Astrocyte of the spinal cord (primary cell): ENCODE measurements at regions not wholly inside any gene's neighbourhood (a gene's known extent, or its start where the extent isn't known, plus 50 kb on each side); places are given as distances from the start of the nearest gene placed in this dataset.
"Not testable (repeated sequence)": the region's sequence is repeated elsewhere in the genome, so short reads cannot be mapped to it uniquely, and the experiment has no call there.

Experiments used
- DNase-seq: peaks from one replicate; pipeline ENCODE4 v3.0.0; 2011; ENCODE audit warnings: low read depth, low spot score
- H3K4me3 ChIP-seq: 2 replicates; pipeline ENCODE4 v1.5.1; 2011; ENCODE audit warnings: low read depth, mild to moderate bottlenecking, low read length, moderate library complexity
- CTCF ChIP-seq: IDR thresholded peaks from 2 replicates; pipeline ENCODE4 v1.5.1; 2012; ENCODE audit warnings: low read depth, mild to moderate bottlenecking, low read length, inconsistent platforms
- in situ Hi-C: cut with HindIII; loops from 2 replicates; pipeline ENCODE4 v1.10.0; 2017; ENCODE audit warnings: low sequenced_read_pairs

DNA sequence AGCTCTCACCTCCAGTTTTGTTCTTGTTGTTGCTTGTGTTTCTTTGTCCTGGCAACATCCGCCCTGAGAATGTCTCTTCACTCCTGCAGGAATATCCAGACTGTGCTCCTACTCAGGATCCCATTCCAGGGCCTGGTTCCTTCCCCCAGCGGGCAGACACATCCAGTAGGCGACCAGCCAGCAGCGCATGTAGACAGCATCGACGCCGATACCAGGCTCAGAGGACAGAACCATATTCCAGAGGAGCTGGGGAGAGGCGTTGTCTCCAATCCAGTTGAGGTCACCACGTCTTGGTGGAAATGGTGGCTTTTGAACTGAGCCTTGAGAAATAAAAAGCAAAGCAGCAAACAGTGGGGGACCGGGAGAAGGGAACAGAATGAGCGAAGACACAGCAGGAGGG is 114.6 kb upstream of the THBS2 start:
- in situ Hi-C loops = no loop called here
- H3K4me3 ChIP-seq = no peak overlapping the region
- no peak for DNase-seq
- TF ChIP-seq CTCF = no peak

DNA sequence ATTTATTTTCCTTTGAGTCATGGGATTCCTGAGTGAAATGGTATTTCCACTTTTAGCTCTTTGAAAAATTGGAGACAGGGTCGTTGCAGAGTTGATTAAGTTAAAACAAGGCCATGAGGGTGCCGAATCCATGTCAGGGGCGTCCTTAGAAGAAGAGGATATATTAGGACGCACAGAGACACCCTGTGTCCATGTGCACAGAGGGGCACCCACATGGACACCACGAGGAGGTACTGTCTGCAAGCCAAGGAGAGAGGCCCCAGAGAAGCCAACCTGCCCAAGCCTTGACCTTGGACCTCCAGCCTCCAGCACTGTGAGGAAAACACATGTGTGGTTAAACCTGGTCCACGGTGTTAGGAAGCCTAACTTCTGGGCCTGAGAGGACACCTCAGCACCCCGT is 113.9 kb upstream of the THBS2 start:
- in situ Hi-C loops = no loop called here

DNA sequence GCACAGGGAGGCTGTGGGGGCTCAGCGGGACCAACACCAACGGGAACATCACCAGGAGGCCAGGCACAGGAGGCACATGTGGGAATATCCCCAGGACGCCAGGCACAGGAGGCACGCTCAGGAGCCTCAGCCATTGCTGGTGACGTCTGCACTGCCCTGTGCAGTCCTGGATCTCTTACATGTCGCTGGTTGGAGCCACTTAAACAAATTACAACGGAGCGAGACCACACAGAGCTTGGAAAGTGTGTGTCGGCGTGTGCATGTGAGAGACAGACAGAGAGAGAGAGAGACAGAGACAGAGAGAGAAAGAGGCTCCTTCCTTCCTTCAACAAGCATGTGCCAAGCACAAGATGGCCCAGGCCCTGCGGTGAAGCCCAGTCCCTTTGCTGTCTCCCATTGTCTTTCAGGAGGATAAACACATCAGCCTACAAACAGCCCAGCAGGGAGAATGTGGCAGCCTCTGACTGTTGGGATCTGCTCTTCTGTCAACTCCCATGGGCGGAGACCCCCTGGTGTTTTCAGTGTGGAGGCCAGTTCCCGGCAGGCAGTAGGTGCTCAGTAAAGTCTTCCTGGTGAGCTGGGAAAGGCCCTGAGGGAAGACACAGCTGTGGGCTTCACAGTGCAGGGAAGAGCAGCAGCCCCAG is 112.7 kb upstream of the THBS2 start:
- TF ChIP-seq CTCF = no peak
- DNase-seq = no peak
- H3K4me3 ChIP-seq = no peak overlapping the region
- in situ Hi-C loops = no loop called here

More for the DNA sequence above, 113.9 kb upstream of the THBS2 start:
- no peak for TF ChIP-seq CTCF
- DNase-seq = no peak
- H3K4me3 ChIP-seq = no peak overlapping the region

- TF ChIP-seq CTCF = no peak
- H3K4me3 ChIP-seq = no peak overlapping the region
- no peak for DNase-seq
- in situ Hi-C loops = no loop called here
Measured at GRCh38 chr6:169365567-169366257, 112.1 kb upstream of the THBS2 start.

- TF ChIP-seq CTCF = no peak
- DNase-seq = no peak
- no peak overlapping the region for H3K4me3 ChIP-seq
- in situ Hi-C loops = no loop called here
Measured at GRCh38 chr6:169363590-169363989, 109.9 kb upstream of the THBS2 start.

- no peak overlapping the region for H3K4me3 ChIP-seq
- in situ Hi-C loops = no loop called here
- DNase-seq = no peak
- TF ChIP-seq CTCF = no peak
Measured at GRCh38 chr6:169362501-169363121, 109.0 kb upstream of the THBS2 start.

GRCh38 chr6:169355001-169355400 is 101.4 kb upstream of the THBS2 start:
- H3K4me3 ChIP-seq, DNase-seq, in situ Hi-C loops: not testable (repeated sequence)
